HT-29 (cell line): ENCODE measurements at regions not wholly inside any gene's neighbourhood (a gene's known extent, or its start where the extent isn't known, plus 50 kb on each side); places are given as distances from the start of the nearest gene placed in this dataset.

Experiments used
- DNase-seq: peaks from one replicate; pipeline ENCODE4 v3.0.0-alpha.2; 2015; ENCODE audit warnings: low spot score

- DNase-seq: no peak
Observed at GRCh38 chr5:54653956-54654614, 136.5 kb downstream of the SNX18 start.

DNA sequence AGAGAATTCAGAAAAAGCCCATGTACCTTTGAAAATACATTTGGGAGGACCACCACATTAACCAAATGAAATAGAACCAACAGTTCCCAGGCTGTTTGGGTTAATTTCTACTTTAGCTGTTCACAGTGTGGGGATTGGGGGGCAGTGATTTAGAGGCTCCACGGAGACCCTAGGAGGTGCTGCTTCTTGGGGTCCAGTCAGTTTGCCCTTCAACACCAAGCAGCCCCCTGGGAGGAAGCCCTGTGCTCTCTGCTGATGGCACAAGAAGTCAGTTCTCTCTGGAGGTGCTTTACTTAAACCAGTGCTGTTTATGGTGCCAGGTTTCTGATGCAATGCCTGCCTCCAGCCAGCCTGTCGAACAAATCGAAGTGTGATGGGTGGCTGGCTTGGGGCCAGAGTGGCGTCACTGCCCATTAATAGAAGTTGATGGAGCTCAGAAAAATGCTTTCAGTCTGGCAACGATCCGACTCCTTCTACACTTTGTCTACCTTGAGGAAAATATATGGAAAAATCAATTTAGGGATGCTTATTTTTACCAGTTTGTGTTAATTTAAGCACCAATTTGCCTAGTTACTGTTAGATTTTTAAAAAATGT is 134.0 kb downstream of the SNX18 start:
- peak; percentile 41 for DNase-seq

DNA sequence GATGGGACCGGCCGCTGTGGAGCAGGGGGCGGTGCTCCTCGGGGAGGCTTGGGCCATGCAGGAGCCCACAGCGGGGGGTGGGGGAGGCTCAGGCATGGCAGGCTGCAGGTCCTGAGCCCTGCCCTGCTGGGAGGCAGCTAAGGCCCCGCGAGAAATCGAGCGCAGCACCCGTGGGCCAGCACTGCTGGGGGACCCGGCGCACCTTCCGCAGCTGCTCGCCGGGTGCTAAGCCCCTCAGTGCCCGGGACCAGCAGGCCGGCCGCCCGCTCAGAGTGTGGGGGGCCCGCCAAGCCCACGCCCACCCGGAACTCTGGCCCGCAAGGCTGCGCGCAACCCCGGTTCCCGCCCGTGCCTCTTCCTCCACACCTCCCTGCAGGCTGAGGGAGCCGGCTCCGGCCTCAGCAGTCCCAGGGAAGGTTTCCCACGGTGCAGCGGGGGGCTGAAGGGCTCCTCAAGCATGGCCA is 131.5 kb downstream of the SNX18 start:
- no peak for DNase-seq

- peak; percentile 39 for DNase-seq
Observed at GRCh38 chr5:54646356-54647101, 129.0 kb downstream of the SNX18 start.

- DNase-seq: no peak
Observed at GRCh38 chr5:54645882-54646355, 128.4 kb downstream of the SNX18 start.

GRCh38 chr5:54644226-54644625 is 126.7 kb downstream of the SNX18 start:
- peak; percentile 38 for DNase-seq

DNA sequence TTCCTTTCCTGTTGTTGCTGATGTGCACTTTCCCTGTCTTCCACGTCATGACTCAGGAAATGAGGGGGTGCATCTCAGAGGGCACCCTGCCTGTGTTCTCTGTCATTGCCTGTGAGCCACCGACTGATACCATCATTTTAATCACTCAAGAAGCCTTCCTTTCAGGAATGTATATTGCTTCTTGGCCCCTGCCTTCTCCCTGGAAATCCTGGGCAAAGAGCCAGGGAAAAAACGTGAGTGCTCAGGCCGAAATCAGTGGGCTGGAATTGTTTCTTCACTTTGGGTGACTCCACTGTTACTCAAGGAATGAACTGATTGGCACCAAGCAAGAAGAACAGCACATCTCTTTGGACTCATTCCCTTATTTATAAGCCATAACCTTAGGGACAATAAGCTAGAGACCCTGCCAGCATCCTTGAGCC is 126.1 kb downstream of the SNX18 start:
- no peak for DNase-seq

DNA sequence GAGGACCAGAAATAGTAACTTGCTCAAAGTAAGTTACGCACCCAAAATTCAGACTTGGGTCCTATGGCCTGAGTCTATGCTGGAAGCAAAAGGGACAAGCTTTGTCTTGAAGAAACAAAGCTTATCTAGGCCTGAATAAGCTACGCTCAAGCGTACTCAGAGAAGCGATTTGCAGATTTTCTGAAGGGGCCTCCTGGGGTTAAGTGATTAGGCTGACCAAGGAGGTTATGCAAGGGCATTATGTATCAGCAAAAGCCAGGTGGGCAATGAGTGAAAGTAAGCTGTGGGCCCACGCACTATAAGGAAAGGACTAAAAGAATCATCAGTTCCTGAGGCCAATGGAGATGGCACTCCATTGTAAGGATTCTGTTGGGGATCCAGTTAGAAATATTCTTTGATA is 122.1 kb downstream of the SNX18 start:
- DNase-seq: no peak

DNA sequence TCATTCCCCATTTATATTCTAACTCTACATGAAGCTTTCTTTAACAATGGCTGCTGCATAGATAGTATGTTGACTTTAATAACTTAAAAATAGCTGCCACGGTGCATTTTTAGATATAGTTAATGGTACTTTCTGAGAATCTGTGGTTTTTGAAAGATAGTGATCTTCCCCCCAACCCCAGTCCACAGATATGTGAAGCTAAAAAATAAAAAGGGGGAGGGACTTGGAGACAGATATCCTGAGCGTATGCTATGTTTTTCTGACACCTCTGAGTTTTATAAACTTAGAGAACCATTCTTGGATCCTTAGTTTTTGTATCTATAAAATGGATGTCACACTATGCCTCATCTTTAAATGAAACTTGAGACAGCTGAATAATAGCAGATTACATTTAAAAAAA is 120.5 kb downstream of the SNX18 start:
- DNase-seq: no peak

GRCh38 chr5:54637654-54638053 is 120.1 kb downstream of the SNX18 start:
- no peak for DNase-seq

- no peak for DNase-seq
Observed at GRCh38 chr5:54634089-54634488, 116.5 kb downstream of the SNX18 start.

DNA sequence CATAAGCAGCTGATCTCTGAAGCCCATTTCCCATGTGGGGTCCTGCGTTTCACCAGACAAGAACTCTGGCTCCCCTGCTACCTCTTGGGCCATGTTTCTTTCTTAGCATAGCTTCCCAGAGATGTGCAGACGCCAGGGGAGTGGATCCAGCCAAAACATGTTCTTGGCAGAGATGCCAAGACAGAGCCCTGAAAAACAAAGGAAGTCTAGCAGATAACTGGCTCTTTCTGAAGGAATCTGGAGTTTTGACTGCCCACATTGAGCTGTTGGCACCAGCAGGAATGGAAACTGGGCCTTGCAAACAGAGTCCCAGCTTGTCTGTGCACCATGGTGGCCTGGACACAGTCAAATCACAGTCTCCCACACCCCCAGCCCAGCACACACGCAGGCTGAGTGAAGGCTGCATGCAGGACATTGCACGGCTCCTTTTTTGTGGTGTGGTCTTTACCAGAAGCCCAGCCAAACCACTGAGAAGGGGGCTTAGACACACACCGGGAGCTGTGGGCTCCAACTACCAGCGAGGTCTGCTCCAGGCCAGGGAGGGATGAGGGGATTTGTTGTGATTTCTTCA is 114.7 kb downstream of the SNX18 start:
- DNase-seq: no peak

GRCh38 chr5:54630738-54631359 is 113.3 kb downstream of the SNX18 start:
- no peak for DNase-seq

DNA sequence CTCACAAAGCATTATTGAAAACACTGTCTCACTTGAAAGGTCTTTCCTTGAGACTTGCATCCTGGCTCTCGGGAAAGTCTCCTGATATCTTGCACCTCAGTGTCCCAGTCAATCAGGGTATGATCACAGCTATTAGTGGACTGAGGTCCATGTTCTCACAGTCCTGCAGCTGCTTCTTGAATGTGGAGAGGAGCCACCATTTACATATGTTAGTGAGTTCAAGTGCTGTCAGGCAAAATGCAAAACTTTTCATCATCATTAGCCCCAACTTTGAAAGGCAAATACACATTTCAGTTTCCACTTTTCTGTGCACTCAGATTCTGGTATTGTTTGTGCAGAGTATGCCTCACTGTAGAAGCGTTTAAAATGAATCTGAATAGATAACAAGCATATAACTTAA is 111.6 kb downstream of the SNX18 start:
- DNase-seq: no peak

GRCh38 chr5:54628050-54628449 is 110.5 kb downstream of the SNX18 start:
- peak; percentile 7 for DNase-seq

DNA sequence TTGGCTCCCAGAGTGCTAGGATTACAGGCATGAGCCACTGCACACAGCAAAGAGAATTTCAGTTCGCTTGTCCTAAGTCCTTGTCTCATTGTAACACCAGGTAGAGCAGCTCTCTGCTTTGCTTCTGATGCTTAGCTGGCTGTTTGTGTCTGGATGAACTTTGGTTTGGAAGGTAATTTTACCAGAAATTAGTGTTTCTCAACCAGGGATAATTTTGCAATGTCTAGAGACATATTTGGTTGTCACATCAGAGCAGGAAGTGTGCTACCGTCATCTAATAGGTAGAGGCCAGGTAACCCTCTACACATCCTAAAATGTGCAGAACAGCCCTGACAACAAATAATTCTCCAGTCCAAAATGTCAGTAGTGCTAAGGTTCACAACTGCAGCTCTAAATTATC is 108.8 kb downstream of the SNX18 start:
- DNase-seq: no peak

DNA sequence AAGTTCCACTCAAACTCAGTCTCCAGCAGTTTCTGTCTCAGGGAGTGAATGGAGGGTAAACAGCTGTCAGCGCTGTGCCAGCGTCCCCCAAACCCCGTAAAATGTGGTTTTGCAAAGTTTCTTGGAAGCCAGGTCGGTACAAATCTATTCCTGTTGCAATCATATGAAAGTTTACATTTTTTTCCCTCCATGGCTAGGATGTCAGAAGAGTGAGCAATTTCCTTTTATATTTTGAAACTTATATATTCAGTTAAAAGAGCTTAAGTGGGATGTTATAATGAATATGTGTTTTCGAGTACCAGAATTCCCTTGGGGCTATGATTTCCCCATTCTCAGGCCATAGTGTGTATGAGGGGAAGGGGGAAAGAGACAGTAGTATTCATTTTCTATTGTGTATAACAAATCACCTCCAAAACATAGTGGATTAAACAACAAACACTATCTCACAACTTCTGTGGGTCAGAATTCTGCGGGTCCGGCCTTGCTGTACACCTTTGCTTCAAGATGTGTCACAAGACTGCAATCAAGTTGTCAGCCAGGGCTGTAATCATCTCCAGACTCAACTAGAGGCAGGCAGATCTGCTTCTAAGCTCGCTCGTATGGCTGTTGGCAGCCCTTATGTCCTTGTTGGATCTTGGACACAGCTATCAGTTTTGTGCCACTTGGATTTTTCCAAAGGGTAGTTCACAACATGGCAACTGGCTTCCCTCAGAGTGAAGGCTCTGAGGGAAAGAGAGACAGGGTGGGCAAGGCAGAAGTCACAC is 107.4 kb downstream of the SNX18 start:
- DNase-seq: no peak

- DNase-seq: no peak
Observed at GRCh38 chr5:54621709-54622108, 104.2 kb downstream of the SNX18 start.

DNA sequence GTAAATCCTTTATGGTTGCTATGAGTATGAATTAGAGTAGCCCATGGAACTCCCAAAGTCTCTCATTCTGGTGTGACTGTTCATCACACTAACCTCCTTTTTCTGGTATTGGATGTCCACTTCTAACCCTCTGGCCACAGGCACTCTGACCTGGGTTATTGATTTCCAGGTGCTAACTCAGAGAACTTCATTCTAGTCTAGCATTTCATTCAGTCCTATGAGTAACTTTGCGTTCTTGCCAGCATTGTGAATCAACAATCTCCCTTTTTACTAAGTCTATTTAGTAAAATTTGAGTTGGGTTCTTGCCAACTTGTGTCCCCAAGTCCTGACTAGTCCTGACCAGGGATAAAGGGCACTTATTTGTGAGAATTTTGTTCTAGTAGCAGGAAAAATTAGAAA is 103.5 kb downstream of the SNX18 start:
- DNase-seq: no peak

DNA sequence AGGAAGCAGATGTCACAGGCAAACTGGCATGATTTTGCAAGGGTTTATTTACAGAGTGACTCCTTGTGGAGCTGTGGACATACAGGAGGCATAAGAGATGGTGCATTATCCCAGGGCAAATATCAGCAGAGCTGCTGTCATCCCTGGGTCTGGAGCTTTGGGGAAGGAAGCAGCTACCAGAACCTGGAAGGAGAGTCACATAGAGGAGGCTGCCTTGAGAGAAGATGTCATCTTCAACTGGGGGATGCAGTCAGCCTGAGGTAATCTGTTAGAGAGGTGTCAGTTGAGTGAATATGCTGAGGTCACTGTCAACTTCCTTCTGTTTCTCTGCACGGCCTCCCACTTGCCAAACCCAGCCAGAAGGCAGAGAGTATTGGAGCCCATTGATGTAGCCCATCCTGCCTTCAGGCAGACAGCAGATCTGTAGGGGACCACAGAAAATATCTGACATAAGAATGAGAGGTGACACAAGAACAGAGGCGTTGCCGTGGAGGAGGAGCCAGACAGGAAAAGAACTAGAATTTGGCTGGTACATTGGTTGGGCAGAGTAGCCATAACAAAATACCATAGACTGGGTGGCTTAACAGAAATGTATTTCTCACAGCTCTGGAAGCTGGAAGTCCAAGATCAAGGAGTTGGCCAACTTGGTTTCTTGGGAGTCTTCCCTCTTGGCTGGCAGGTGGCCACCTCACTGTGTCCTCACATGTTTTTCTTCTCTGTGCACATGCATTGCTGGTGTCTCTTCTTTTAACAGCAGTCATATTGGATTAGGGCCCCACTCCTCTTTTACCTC is 102.8 kb downstream of the SNX18 start:
- DNase-seq: no peak
